ENCODE measurements at regions not wholly inside any gene's neighbourhood (a gene's known extent, or its start where the extent isn't known, plus 50 kb on each side); places are given as distances from the start of the nearest gene placed in this dataset.

GRCh38 chr12:103196467-103196866 lies 239.0 kb downstream of the ASCL1 start:
- no peak for DNase-seq

- DNase-seq = no peak
Observed at GRCh38 chr12:103197725-103198388, 240.4 kb downstream of the ASCL1 start.

DNA sequence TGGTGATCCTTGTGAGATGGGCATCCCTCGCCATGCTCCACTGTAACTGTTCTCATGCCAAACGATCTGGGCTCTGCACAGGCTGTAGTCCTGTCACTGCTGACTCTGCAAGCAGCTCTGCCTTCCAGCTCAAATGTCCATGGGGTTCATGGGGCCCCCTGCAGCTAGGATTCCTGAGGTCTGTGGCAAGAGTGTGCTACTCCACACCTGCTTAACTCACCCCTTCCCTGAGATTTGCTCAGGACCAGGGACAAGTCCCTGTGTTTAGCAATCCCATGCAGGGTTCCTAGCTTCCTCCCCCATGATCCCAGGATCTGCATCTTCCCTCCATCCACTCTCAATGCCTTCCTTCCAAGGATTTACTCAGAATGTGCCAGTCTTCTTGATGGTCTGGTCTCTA lies 241.0 kb downstream of the ASCL1 start:
- no peak for DNase-seq

- peak; percentile 3 for DNase-seq
Observed at GRCh38 chr12:103205906-103206305, 248.4 kb downstream of the ASCL1 start.

DNA sequence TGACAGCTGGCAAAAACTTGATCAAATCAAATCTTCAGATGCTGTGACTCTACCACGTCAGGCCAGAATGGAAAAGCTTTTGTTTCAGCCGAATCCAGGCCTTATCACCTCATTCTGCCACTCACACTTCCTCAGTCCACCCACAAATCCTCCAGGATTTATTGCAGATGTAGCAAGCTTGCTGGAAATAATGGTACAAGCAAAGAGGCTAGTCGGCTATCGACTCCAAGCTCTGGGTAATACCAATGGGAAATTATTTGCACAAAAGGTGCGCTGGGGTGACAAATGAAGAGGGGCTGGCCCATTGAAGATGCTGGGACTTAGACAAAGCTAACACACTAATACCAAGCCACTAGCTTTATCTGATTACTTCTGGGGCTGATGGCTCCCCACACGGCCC lies 250.5 kb downstream of the ASCL1 start:
- DNase-seq = no peak

DNA sequence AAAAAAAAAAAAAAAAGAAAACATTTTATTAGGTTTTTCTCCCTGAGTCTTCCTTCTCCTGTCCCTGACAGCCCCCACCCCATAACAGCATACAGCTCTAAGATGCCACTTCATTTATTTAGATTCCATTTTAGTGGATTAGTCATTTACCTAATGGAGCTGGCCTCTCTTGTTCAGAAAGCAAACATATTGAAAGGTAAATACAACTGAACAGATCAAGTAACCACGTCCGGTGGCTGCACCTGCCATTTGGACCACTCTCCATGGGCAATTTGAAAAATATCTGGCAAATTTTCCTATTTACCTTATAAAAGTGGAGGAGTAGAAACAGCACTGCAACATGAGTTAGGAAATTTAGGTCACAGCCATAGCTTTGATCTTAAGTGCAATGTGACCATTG lies 254.6 kb downstream of the C12orf42 start:
- no peak for DNase-seq

DNA sequence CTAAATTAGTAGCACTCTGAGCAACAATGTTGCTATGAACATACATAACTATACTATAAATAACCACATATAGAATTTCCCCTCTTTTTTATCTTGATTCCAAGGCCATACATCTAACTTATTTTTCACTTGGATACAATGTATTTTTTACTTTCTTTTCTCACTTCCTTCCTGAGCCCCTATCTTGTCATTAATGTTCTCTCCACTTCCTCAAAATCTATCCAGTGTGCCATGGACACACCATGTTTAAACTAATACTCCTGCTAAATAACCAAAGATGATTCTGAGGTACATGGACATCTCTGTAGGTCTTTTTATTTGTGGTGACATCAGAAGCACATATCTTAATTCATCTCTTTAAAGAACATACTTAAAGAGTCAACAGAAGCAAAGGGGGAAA lies 251.2 kb downstream of the C12orf42 start:
- DNase-seq = peak; percentile 32

DNA sequence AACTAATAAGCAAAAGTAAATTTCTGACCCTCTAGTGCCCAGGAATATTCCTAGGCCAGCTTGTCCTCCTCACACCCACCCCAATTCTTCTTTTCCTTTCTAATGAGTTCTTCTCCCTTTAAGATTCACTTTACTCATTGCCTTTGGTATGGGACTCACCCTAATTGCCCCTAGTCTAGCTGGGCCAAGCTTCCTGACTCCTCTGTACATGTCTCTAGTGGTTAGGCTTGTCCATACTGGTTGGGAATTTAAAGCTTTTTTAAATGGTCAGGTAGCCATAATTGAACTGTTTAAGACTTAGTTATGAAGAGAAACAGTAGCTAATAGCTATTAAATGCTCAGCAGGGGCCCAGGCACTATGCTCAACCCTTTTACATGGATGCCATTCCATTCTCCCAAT lies 248.2 kb downstream of the C12orf42 start:
- DNase-seq = no peak

- DNase-seq = no peak
Observed at GRCh38 chr12:103249607-103250006, 246.2 kb downstream of the C12orf42 start.

DNA sequence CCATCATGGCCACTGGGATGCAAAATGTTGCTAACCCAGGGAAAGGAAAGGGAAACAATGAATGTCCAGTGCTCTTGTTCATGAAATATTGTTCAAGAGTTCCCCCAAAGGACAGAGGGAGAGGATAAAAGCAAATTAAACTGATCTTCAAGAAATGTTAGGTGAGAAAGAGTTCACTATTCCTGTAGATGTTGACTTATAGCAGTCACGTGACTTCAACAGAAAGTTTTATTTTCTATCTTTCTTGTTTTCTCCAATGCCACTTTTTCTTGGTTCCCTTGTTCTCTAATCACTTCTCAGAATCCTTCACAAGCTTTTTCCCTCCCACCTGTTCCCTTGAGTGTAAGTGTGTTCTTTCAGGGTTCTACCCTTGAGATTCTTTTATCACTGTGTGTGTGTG lies 245.3 kb downstream of the C12orf42 start:
- DNase-seq = no peak
